Brain microvascular endothelial cell (primary cell): ENCODE measurements at regions not wholly inside any gene's neighbourhood (a gene's known extent, or its start where the extent isn't known, plus 50 kb on each side); places are given as distances from the start of the nearest gene placed in this dataset.

ENCODE experiments used
- DNase-seq: peaks from one replicate; pipeline ENCODE4 v3.0.0-alpha.2; 2020
- H3K27ac ChIP-seq: fragments of 250-450 bp; sonication (Bioruptor Pico); 2 replicates; pipeline ENCODE4 v1.5.1; 2020; ENCODE audit warnings: mild to moderate bottlenecking, moderate library complexity
- H3K27me3 ChIP-seq: fragments of 250-450 bp; sonication (Bioruptor Pico); replicated peaks from 2 replicates; pipeline ENCODE4 v1.5.1; 2020; ENCODE audit warnings: mild to moderate bottlenecking
- H3K36me3 ChIP-seq: fragments of 250-450 bp; sonication (Bioruptor Pico); replicated peaks from 2 replicates; pipeline ENCODE4 v1.5.1; 2020; ENCODE audit warnings: mild to moderate bottlenecking
- H3K4me3 ChIP-seq: 2 replicates; pipeline ENCODE4 v1.5.1; 2011; ENCODE audit warnings: low read depth, mild to moderate bottlenecking, control low read depth, low read length, moderate library complexity
- CTCF ChIP-seq: IDR thresholded peaks from 2 replicates; pipeline ENCODE4 v1.5.1; 2011; ENCODE audit warnings: low read depth, mild to moderate bottlenecking, moderate library complexity, low read length, control low read depth, inconsistent platforms; ENCODE audit errors: missing control alignments
- in situ Hi-C: cut with HindIII; loops from 2 replicates; pipeline ENCODE4 v1.10.0; 2017; ENCODE audit warnings: low sequenced_read_pairs, low pct_ligation_motif_present

- no peak for TF ChIP-seq CTCF
- in situ Hi-C loops, result no loop called here
- Histone ChIP-seq H3K4me3 (no peak overlapping the region), H3K27me3 (no peaks in the 10 kb centered on the region), H3K36me3 (no peaks in the 10 kb centered on the region), H3K27ac (peak overlapping the region; percentile 93)
- DNase-seq, result peak; percentile 69
These were observed 63.5 kb downstream of the ENC1 start for GRCh38 chr5:74576941-74577456.

GRCh38 chr5:74575741-74576538, 64.6 kb downstream of the ENC1 start:
- TF ChIP-seq CTCF, result no peak
- in situ Hi-C loops, result no loop called here
- peak overlapping the region; percentile 93 for H3K27ac ChIP-seq
- H3K36me3 ChIP-seq, result no peaks in the 10 kb centered on the region
- no peaks in the 10 kb centered on the region for H3K27me3 ChIP-seq
- DNase-seq, result peak; percentile 78
- no peak overlapping the region for H3K4me3 ChIP-seq

GRCh38 chr5:74570250-74570649, 70.3 kb downstream of the ENC1 start:
- Histone ChIP-seq H3K36me3 (no peaks in the 10 kb centered on the region), H3K27me3 (no peaks in the 10 kb centered on the region), H3K27ac (no peak overlapping the region), H3K4me3 (no peak overlapping the region)
- no peak for DNase-seq
- in situ Hi-C loops, result no loop called here
- TF ChIP-seq CTCF, result no peak

- Histone ChIP-seq H3K27me3 (no peaks in the 10 kb centered on the region), H3K27ac (no peak overlapping the region), H3K36me3 (no peaks in the 10 kb centered on the region), H3K4me3 (no peak overlapping the region)
- in situ Hi-C loops, result no loop called here
- no peak for TF ChIP-seq CTCF
- no peak for DNase-seq
These were observed 73.0 kb downstream of the ENC1 start for GRCh38 chr5:74567411-74567995.

GRCh38 chr5:74562122-74562521, 78.4 kb downstream of the ENC1 start:
- TF ChIP-seq CTCF, result no peak

More at GRCh38 chr5:74562122-74562521, 78.4 kb downstream of the ENC1 start:
- H3K36me3 ChIP-seq, result no peaks in the 10 kb centered on the region
- no peak overlapping the region for H3K4me3 ChIP-seq
- DNase-seq, result no peak
- H3K27me3 ChIP-seq, result no peaks in the 10 kb centered on the region
- in situ Hi-C loops, result no loop called here
- no peak overlapping the region for H3K27ac ChIP-seq
